IPS-18c (cell line): ENCODE measurements at regions not wholly inside any gene's neighbourhood (a gene's known extent, or its start where the extent isn't known, plus 50 kb on each side); places are given as distances from the start of the nearest gene placed in this dataset.

Experiments
- H3K4me3 ChIP-seq: 2 replicates; pipeline ENCODE4 v1.7.0; 2013; ENCODE audit warnings: low read depth, mild to moderate bottlenecking, low read length, moderate library complexity; ENCODE audit not compliant: insufficient read depth
- H3K9me3 ChIP-seq: one replicate; pipeline ENCODE4 v1.6.1; 2013; ENCODE audit warnings: mild to moderate bottlenecking, low read length, moderate library complexity; ENCODE audit not compliant: control insufficient read depth, insufficient read depth

GRCh38 chr4:184575306-184575705, 73.9 kb downstream of the CASP3 start:
- Histone ChIP-seq H3K4me3 (no peak overlapping the region), H3K9me3 (no peaks in the 10 kb centered on the region)

GRCh38 chr4:184574861-184575260, 74.4 kb downstream of the CASP3 start:
- no peak overlapping the region for H3K4me3 ChIP-seq
- H3K9me3 ChIP-seq, result no peaks in the 10 kb centered on the region

- H3K9me3 ChIP-seq, result no peaks in the 10 kb centered on the region
- no peak overlapping the region for H3K4me3 ChIP-seq
These were observed 75.5 kb downstream of the CASP3 start for GRCh38 chr4:184573701-184574100.

- no peak overlapping the region for H3K4me3 ChIP-seq
These were observed 80.5 kb downstream of the CASP3 start for GRCh38 chr4:184568770-184569169.

GRCh38 chr4:184563621-184564020, 85.6 kb downstream of the CASP3 start:
- Histone ChIP-seq H3K4me3 (no peak overlapping the region), H3K9me3 (peaks cover 2% of the 10 kb centered on the region)

More at GRCh38 chr4:184568770-184569169, 80.5 kb downstream of the CASP3 start:
- peaks cover 2% of the 10 kb centered on the region for H3K9me3 ChIP-seq

- no peak overlapping the region for H3K4me3 ChIP-seq
- no peaks in the 10 kb centered on the region for H3K9me3 ChIP-seq
These were observed 84.6 kb upstream of the IRF2 start for GRCh38 chr4:184558996-184559395.

- Histone ChIP-seq H3K9me3 (no peaks in the 10 kb centered on the region), H3K4me3 (no peak overlapping the region)
These were observed 79.5 kb upstream of the IRF2 start for GRCh38 chr4:184553891-184554290.

GRCh38 chr4:184550476-184550875, 76.1 kb upstream of the IRF2 start:
- no peaks in the 10 kb centered on the region for H3K9me3 ChIP-seq
- no peak overlapping the region for H3K4me3 ChIP-seq

GRCh38 chr4:184548648-184549341, 74.4 kb upstream of the IRF2 start:
- peak overlapping the region; percentile 53 for H3K4me3 ChIP-seq
- H3K9me3 ChIP-seq, result no peaks in the 10 kb centered on the region

GRCh38 chr4:184548316-184548647, 73.9 kb upstream of the IRF2 start:
- Histone ChIP-seq H3K9me3 (no peaks in the 10 kb centered on the region), H3K4me3 (peak overlapping the region; percentile 53)

- H3K4me3 ChIP-seq, result no peak overlapping the region
- H3K9me3 ChIP-seq, result no peaks in the 10 kb centered on the region
These were observed 70.5 kb upstream of the IRF2 start for GRCh38 chr4:184544788-184545409.

GRCh38 chr4:184541907-184542306, 67.6 kb upstream of the IRF2 start:
- Histone ChIP-seq H3K9me3 (no peaks in the 10 kb centered on the region), H3K4me3 (no peak overlapping the region)

GRCh38 chr4:184540307-184540706, 66.0 kb upstream of the IRF2 start:
- Histone ChIP-seq H3K4me3 (no peak overlapping the region), H3K9me3 (no peaks in the 10 kb centered on the region)

GRCh38 chr4:184538023-184538599, 63.8 kb upstream of the IRF2 start:
- H3K9me3 ChIP-seq, result no peaks in the 10 kb centered on the region
- H3K4me3 ChIP-seq, result peak overlapping the region; percentile 58; the same call in 1 of the 2 replicates

- H3K4me3 ChIP-seq, result peak overlapping the region; percentile 58
- H3K9me3 ChIP-seq, result no peaks in the 10 kb centered on the region
These were observed 63.1 kb upstream of the IRF2 start for GRCh38 chr4:184537269-184538022.

- Histone ChIP-seq H3K4me3 (peak overlapping the region; percentile 58), H3K9me3 (no peaks in the 10 kb centered on the region)
These were observed 62.5 kb upstream of the IRF2 start for GRCh38 chr4:184536881-184537248.

GRCh38 chr4:184536065-184536880, 61.9 kb upstream of the IRF2 start:
- Histone ChIP-seq H3K4me3 (peak overlapping the region; percentile 58), H3K9me3 (no peaks in the 10 kb centered on the region)
